HG03442 (cell line): ENCODE measurements at regions not wholly inside any gene's neighbourhood (a gene's known extent, or its start where the extent isn't known, plus 50 kb on each side); places are given as distances from the start of the nearest gene placed in this dataset.

Source experiments
- ATAC-seq: cut with Tn5 transposase; IDR thresholded peaks from one replicate; pipeline ENCODE4 v1.9.1; 2021; ENCODE audit warnings: mild to moderate bottlenecking, moderate library complexity; ENCODE audit not compliant: unreplicated experiment

GRCh38 chr18:22542406-22542835 is 124.7 kb upstream of the CTAGE1 start:
- ATAC-seq = no peak

- no peak for ATAC-seq
Measured at GRCh38 chr18:22543769-22544168, 126.1 kb upstream of the CTAGE1 start.

DNA sequence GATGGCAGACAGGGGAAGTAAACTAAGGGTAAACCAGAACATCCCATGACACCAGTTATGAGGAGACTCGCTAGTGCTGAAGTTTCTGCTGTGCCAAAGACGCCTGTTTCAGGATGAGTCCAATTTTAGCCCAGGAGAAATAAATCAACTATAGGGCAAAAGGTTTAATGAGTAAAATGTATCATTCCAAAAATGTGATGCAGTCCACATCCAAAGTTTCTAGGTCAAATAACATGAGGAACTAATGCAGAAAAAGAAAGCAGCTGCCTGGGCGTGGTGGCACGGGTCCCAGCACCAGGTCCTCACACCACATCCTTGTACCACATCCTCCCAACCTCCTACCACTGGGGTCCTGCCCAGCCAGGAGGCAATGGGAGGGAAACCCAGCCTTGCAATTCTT is 126.9 kb upstream of the CTAGE1 start:
- ATAC-seq = no peak

- ATAC-seq = no peak
Measured at GRCh38 chr18:22545066-22545760, 127.5 kb upstream of the CTAGE1 start.

DNA sequence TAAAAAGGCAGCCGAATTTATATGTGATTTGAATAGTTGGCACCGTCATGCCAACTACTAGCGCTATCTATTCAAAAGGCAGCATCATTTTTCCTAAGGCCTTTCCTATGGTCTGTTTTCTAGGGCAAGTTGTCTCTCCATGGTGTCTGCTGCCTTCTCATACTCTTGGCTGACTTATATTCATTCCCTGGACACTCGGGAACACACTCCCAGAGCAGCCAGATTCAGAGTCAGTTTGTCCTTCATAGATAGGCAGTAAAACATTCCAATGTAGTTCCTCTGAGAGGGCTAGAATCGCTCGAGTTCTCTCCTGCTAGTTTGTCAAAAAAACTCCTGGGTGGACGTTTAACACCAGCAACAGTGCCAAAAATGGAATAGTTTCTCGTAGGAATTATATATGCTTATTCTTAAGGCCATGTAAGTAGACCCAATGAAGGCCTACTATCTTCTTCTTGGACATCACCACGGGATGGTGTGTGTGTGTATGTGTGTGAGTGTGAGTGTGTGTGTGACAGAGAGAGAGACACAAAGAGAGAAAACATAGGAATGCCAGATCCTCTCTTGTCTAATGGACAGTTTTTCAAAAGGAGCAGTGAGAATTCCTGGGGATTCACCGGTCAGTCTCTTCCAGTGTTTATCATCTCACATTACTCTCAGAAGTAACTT is 129.3 kb upstream of the CTAGE1 start:
- no peak for ATAC-seq

DNA sequence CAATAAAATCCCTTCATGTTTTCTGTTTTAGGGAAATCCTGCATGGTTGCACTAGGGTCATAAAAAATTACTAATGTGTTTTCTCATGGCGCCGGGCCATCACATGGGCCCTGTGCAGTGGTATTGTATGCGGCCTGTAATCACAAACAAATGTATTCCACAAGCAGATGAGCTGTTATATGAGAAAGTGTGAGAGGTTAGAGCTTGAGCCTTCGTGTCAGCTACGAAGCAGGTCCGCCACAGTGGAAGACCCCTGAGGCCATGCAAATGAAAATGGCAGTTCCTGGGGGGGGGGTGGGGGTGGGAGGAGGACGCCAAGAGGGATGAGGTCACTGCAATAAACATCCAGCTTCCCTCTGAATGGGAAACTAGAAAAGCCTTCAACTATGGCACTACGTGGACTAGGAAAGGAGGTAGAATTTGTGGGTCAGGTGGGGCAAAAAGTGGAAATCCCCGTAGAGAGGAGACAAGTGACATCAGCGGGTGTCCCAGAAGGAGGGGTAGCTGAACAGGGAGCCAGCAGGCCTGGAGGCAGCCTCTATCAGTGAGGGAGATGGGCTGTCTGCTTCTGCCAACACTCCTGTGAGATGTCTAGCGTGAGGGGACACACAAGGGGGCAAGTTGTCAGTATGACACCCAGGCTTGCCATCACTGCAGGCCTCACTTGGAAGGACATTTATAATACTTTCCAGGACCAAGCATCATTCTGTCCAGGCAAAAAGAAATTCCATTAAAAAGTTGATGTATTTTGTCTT is 130.3 kb upstream of the CTAGE1 start:
- no peak for ATAC-seq

DNA sequence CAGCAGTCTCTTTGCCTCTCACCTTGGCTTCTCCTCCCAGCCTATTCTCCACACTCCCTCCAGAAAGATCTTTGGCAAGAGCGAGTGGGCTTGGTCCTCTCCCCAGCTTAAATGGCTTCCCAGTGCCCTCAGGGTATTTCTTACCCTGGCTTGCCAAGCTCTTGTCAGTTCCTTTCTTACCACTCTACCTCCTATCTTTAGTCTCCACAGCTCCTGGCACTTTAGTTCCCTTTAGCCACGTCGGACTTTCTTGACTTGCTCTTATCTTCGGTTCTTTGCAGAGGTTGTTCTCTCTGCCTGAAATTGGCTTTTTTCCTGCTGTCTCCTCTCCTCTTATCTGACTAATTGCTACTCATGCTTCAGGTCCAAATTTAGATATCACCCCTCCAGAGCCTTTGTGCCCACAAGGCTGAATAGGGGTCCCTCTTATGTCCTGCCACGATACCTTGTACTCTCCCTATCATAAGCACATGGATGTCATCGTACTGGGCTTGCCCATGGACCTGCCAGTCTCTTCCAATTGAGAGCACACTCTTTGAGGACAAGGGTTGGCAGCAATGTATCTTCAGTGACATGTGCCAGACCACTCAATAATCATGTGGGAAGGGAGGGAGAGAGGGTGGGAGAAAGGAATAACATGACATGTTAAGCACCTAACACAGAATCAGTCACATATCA is 131.7 kb upstream of the CTAGE1 start:
- no peak for ATAC-seq

GRCh38 chr18:22550366-22550765 is 132.7 kb upstream of the CTAGE1 start:
- ATAC-seq = no peak

GRCh38 chr18:22550861-22551260 is 133.1 kb upstream of the CTAGE1 start:
- ATAC-seq = no peak

DNA sequence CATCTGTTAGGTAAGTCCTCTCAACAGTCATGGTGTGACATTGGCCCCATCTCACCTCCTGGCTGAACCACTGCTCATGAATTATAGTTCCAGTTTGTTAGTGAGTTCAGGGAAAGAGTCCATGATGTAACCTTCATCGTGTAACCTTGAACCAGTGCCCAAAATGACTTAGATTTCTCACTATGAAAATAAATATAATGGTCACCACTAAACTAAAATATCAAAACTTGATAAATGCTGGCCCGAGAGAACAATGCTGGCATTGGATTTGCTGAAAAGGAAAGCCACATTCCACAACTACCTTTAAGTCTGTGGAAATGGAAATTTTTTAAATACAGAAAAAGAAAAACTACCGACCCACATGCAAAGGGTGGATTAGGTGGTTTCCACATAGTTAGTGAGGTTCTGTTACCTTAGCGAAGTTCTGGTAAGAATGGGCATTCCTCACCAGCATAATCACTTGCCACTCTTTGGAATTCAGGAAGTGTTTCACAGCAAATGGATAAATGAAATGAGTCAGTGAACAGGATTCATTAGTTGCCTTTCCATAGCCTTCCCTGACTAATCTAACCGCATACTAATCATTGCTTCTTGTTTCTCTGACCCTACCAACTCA is 133.9 kb upstream of the CTAGE1 start:
- ATAC-seq = no peak

DNA sequence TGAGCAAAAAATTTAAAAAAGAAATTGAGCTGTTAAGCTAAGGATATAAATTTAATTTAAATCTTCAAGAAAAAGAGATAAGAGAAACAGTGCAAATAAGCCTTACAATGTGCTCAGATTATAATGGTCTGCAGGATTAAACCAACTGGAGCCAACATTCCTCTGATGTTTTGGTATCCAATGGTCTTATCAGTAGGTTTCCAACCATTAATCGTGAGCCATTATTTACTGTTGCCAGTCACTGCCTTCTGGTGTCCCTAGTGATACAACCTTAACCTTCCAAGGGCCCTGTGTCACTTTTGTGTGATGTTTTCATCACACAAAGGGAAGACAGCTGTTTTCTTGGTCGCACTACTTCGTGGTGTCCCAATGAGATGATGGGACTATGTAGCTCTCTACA is 134.5 kb upstream of the CTAGE1 start:
- no peak for ATAC-seq

- ATAC-seq = no peak
Measured at GRCh38 chr18:22552899-22553460, 135.3 kb upstream of the CTAGE1 start.

GRCh38 chr18:22556222-22557167 is 138.8 kb upstream of the CTAGE1 start:
- ATAC-seq = no peak

GRCh38 chr18:22557168-22557941 is 139.6 kb upstream of the CTAGE1 start:
- no peak for ATAC-seq

GRCh38 chr18:22558945-22559385 is 141.2 kb upstream of the CTAGE1 start:
- no peak for ATAC-seq

GRCh38 chr18:22559414-22560274 is 141.9 kb upstream of the CTAGE1 start:
- ATAC-seq = no peak

DNA sequence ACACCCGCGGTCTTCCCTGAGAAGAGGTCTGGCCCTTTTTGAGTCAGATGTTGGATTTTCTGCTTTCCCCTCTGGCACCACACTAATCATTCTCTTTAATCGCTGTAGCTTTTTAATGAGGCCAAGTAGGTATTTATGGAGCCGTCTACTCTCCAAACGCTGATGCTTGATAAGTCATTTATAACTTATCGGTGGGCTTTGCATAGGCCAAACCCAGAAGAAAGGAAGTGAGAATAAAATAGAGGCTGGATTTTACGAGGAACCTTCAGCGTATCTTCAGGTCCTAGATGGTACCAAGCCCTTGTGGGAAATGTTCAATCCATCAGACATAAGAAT is 142.5 kb upstream of the CTAGE1 start:
- no peak for ATAC-seq

DNA sequence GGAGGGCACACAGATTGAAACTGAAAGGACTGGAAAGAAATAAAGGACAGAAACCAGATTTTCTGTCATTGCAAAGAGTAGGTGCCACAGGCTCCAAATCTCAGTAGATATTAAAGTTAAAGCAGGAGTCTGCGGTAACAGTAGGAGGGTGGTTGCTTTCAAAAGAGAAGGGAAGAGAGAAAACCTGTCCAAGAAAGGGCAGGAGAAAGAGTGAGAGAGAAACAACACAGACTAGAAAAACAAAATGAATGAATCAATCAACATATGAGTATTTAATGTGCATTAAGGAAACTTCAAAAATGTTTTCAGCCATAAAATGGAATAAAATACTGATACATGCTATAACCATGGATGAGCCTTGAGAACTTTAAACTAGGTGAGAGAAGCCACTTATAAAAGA is 143.1 kb upstream of the CTAGE1 start:
- no peak for ATAC-seq
